ENCODE measurements at regions not wholly inside any gene's neighbourhood (a gene's known extent, or its start where the extent isn't known, plus 50 kb on each side); places are given as distances from the start of the nearest gene placed in this dataset.

DNA sequence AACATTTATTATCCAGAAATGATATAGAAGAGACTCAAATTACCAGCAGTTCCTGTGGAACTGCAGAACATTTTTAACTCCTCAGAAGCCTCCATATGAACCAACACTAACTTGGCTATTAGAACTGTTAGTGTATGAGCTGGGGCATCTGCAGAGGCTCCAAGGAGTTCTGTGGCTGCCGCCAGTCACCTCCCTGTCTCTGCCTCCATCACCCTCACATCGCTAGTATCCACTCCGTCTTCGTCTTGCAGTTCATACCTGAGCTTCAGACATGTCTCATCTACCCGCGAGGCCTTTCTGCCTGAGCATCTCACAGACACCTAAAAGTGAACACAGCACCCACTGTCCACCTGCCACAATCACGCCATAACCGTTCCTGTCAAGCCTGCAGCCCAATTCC is 89.5 kb upstream of the CST7 start:
- dilution Hi-C loops (cut with HindIII; ENCODE audit: low sequenced_read_pairs, unreplicated experiment) = no loop called here
- peaks cover 5% of the 10 kb centered on the region for H3K9me3 ChIP-seq (ENCODE audit: control insufficient read depth, insufficient read depth, low read length)
- ChIA-PET POLR2A (ENCODE audit: unreplicated experiment) (no interaction called here), CTCF (no interaction called here)
- no peak overlapping the region for H4K8ac ChIP-seq (ENCODE audit: low read depth in 2 of 2, low read length in 2 of 2)
- H3K27me3 ChIP-seq (ENCODE audit: control insufficient read depth, insufficient read depth, low read length) = no peaks in the 10 kb centered on the region; the same call in 1 of the 2 replicates
- TF ChIP-seq, protein P1, sequence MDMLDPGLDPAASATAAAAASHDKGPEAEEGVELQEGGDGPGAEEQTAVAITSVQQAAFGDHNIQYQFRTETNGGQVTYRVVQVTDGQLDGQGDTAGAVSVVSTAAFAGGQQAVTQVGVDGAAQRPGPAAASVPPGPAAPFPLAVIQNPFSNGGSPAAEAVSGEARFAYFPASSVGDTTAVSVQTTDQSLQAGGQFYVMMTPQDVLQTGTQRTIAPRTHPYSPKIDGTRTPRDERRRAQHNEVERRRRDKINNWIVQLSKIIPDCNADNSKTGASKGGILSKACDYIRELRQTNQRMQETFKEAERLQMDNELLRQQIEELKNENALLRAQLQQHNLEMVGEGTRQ (IDR thresholded peaks at IDR 0.05; ENCODE audit: low read depth, low read length) = no peak
- TF ChIP-seq CHD1 (IDR thresholded peaks at IDR 0.05; ENCODE audit: low read depth, low read length) (no peak), MAZ (IDR thresholded peaks at IDR 0.05; ENCODE audit: borderline replicate concordance, low read depth, low read length) (no peak)
- BruUV-seq (replicated peaks) = no TSS peak
- no peak overlapping the region for H4K5ac ChIP-seq (ENCODE audit: low read depth, low read length)
- H3K4me2 ChIP-seq (ENCODE audit: low read depth, low read length) = no peak overlapping the region
- no peaks in the 10 kb centered on the region for H4K20me1 ChIP-seq (ENCODE audit: insufficient read depth, low read length)
- H3K56ac ChIP-seq (ENCODE audit: extremely low read depth, insufficient read depth, low read length) = no peak overlapping the region
- H4K91ac ChIP-seq (ENCODE audit: insufficient read depth, low read depth, low read length) = no peak overlapping the region
- no peaks in the 10 kb centered on the region for H3K9me1 ChIP-seq (ENCODE audit: insufficient read depth, low read length)
- no peak overlapping the region for H3K9ac ChIP-seq (ENCODE audit: low read depth, low read length)
- H2BK15ac ChIP-seq (ENCODE audit: low read depth, low read length) = no peak overlapping the region
- 80% methylated on average over 5 of the region's 8 CpGs; no CpG with 5 or more reads in 1 of the 2 experiments for WGBS, 2 experiments (ENCODE audit: extremely low coverage in 2 of 2, insufficient read length in 1 of 2)
- no peak overlapping the region for H3K4ac ChIP-seq (ENCODE audit: low read depth, low read length)
- no peak overlapping the region for H3K23ac ChIP-seq (ENCODE audit: low read depth, low read length)
- no peak overlapping the region for H2BK120ac ChIP-seq (ENCODE audit: low read depth, low read length)
- no peak overlapping the region for H3K14ac ChIP-seq (replicated peaks; ENCODE audit: low read depth, low read length)
- H3K27ac ChIP-seq (ENCODE audit: insufficient read depth, low read length) = no peak overlapping the region
- H2BK20ac ChIP-seq (ENCODE audit: low read depth, low read length) = no peak overlapping the region
- in situ Hi-C loops (cut with MboI; ENCODE audit: low sequenced_read_pairs) = no loop called here
- intact Hi-C loops (cut with micrococcal nuclease) = no loop called here
- no peak overlapping the region for H3K18ac ChIP-seq (ENCODE audit: low read depth, low read length)
- peak overlapping the region; percentile 32 for H2AFZ ChIP-seq (replicated peaks; ENCODE audit: low read length, poor library complexity)
- no peak overlapping the region for H2AK9ac ChIP-seq (replicated peaks; ENCODE audit: low read depth, low read length, poor library complexity)
- ATAC-seq (ENCODE audit: low read depth) (no peak), DNase-seq (no peak)
- H3K36me3 ChIP-seq (ENCODE audit: control insufficient read depth, insufficient read depth, low read length) = no peaks in the 10 kb centered on the region
- H3K79me1 ChIP-seq (ENCODE audit: low read depth in 1 of 2, low read length in 2 of 2) = no peaks in the 10 kb centered on the region
- H2AK5ac ChIP-seq (ENCODE audit: low read depth, low read length) = no peak overlapping the region
- H3K4me3 ChIP-seq (ENCODE audit: insufficient read depth, low read depth, low read length) = no peak overlapping the region
- H2BK5ac ChIP-seq (ENCODE audit: low read depth, low read length, poor library complexity, severe bottlenecking) = no peak overlapping the region
- H3K4me1 ChIP-seq (ENCODE audit: control insufficient read depth, insufficient read depth, low read length) = no peaks in the 10 kb centered on the region; the same call in 1 of the 2 replicates
